HG03521 (cell line): ENCODE measurements at regions not wholly inside any gene's neighbourhood (a gene's known extent, or its start where the extent isn't known, plus 50 kb on each side); places are given as distances from the start of the nearest gene placed in this dataset.

Experiments
- ATAC-seq: cut with Tn5 transposase; IDR thresholded peaks from one replicate; pipeline ENCODE4 v1.9.1; 2021; ENCODE audit warnings: mild to moderate bottlenecking, moderate library complexity; ENCODE audit not compliant: unreplicated experiment

GRCh38 chr12:92208613-92209121, 63.0 kb upstream of the BTG1 start:
- peak; percentile 68 for ATAC-seq

GRCh38 chr12:92206596-92206995, 61.0 kb upstream of the BTG1 start:
- ATAC-seq, result no peak

- no peak for ATAC-seq
Observed at GRCh38 chr12:92206011-92206410, 60.4 kb upstream of the BTG1 start.

GRCh38 chr12:92199819-92200576, 54.4 kb upstream of the BTG1 start:
- ATAC-seq, result no peak

- no peak for ATAC-seq
Observed at GRCh38 chr12:92197815-92198214, 52.2 kb upstream of the BTG1 start.

GRCh38 chr12:92196368-92196767, 50.7 kb upstream of the BTG1 start:
- ATAC-seq, result no peak
